GM23338 (cell line): ENCODE measurements at regions not wholly inside any gene's neighbourhood (a gene's known extent, or its start where the extent isn't known, plus 50 kb on each side); places are given as distances from the start of the nearest gene placed in this dataset.

Source experiments
- ATAC-seq: fragments of 200-7000 bp; cut with Tn5 transposase; 3 replicates; pipeline ENCODE4 v1.9.1; 2020
- DNase-seq: peaks from one replicate; pipeline ENCODE4 v3.0.0-alpha.2; 2015; ENCODE audit warnings: low spot score
- H2AFZ ChIP-seq: fragments of 200-600 bp; sonication (generic); 2 replicates; pipeline ENCODE4 v1.8.0; 2016; ENCODE audit warnings: antibody characterized with exemption, mild to moderate bottlenecking, moderate library complexity
- H3F3A ChIP-seq: fragments of 200-600 bp; sonication (generic); replicated peaks from 2 replicates; pipeline ENCODE4 v1.8.0; 2017; ENCODE audit warnings: antibody characterized with exemption, mixed run types, low read depth
- H3K27ac ChIP-seq: fragments of 200-600 bp; sonication (generic); 2 replicates; pipeline ENCODE4 v1.6.1; 2016; ENCODE audit warnings: low read depth
- H3K27me3 ChIP-seq: fragments of 200-600 bp; sonication (generic); 2 replicates; pipeline ENCODE4 v1.8.0; 2016; ENCODE audit warnings: mild to moderate bottlenecking, mixed run types, moderate library complexity; ENCODE audit not compliant: insufficient read depth
- H3K36me3 ChIP-seq: fragments of 200-600 bp; sonication (generic); 2 replicates; pipeline ENCODE4 v1.8.0; 2016; ENCODE audit warnings: mild to moderate bottlenecking; ENCODE audit not compliant: insufficient read depth
- H3K4me1 ChIP-seq: fragments of 200-600 bp; sonication (generic); 2 replicates; pipeline ENCODE4 v1.8.0; 2016; ENCODE audit warnings: mild to moderate bottlenecking, moderate library complexity; ENCODE audit not compliant: insufficient read depth
- H3K4me2 ChIP-seq: fragments of 200-600 bp; sonication (generic); 2 replicates; pipeline ENCODE4 v1.7.1; 2017; ENCODE audit warnings: mixed run types
- H3K4me3 ChIP-seq: fragments of 200-600 bp; sonication (generic); 2 replicates; pipeline ENCODE4 v1.6.1; 2016; ENCODE audit warnings: mixed run types
- H3K79me2 ChIP-seq: fragments of 200-600 bp; sonication (generic); replicated peaks from 2 replicates; pipeline ENCODE4 v1.8.0; 2017; ENCODE audit warnings: mild to moderate bottlenecking; ENCODE audit not compliant: insufficient read depth
- H3K9me2 ChIP-seq: fragments of 200-600 bp; sonication (generic); 2 replicates; pipeline ENCODE4 v1.8.0; 2017; ENCODE audit not compliant: insufficient read depth
- H4K20me1 ChIP-seq: fragments of 200-600 bp; sonication (generic); replicated peaks from 2 replicates; pipeline ENCODE4 v1.8.0; 2017; ENCODE audit warnings: mild to moderate bottlenecking; ENCODE audit not compliant: insufficient read depth
- H3K27ac Mint-ChIP-seq: 2 replicates; pipeline ENCODE4 v1.8.0; 2020; ENCODE audit warnings: inconsistent platforms, mild to moderate bottlenecking, moderate library complexity, mixed read lengths
- H3K27me3 Mint-ChIP-seq: 3 replicates; pipeline ENCODE4 v1.8.0; 2022; ENCODE audit warnings: low read depth, mild to moderate bottlenecking, moderate library complexity, mixed read lengths, inconsistent platforms; ENCODE audit not compliant: insufficient read depth, poor library complexity
- H3K36me3 Mint-ChIP-seq: 3 replicates; pipeline ENCODE4 v1.8.0; 2021; ENCODE audit warnings: low read depth, mild to moderate bottlenecking, inconsistent platforms, moderate library complexity, mixed read lengths
- H3K4me1 Mint-ChIP-seq: 3 replicates; pipeline ENCODE4 v1.8.0; 2020; ENCODE audit warnings: mild to moderate bottlenecking, inconsistent platforms, mixed read lengths
- H3K4me3 Mint-ChIP-seq: 3 replicates; pipeline ENCODE4 v1.8.0; 2021; ENCODE audit warnings: moderate library complexity, mild to moderate bottlenecking, inconsistent platforms, mixed read lengths
- H3K9me3 Mint-ChIP-seq: 3 replicates; pipeline ENCODE4 v1.8.0; 2020; ENCODE audit warnings: moderate library complexity, mild to moderate bottlenecking, inconsistent platforms, mixed read lengths
- CREB1 ChIP-seq: fragments of 250-450 bp; sonication (Bioruptor Pico); IDR thresholded peaks from 2 replicates; pipeline ENCODE4 v1.5.0; 2020; ENCODE audit warnings: low read depth, mild to moderate bottlenecking, moderate library complexity
- ETS1 ChIP-seq: IDR thresholded peaks from 2 replicates; pipeline ENCODE4 v1.6.1; 2016; ENCODE audit warnings: antibody characterized with exemption
- EZH2 ChIP-seq: fragments of 200-600 bp; sonication (generic); IDR thresholded peaks from one replicate; pipeline ENCODE4 v1.8.0; 2017; ENCODE audit warnings: antibody characterized with exemption, mild to moderate bottlenecking, low read depth; ENCODE audit not compliant: unreplicated experiment
- EZH2phosphoT487 ChIP-seq: fragments of 200-600 bp; sonication (generic); IDR thresholded peaks from one replicate; pipeline ENCODE4 v1.8.1; 2018; ENCODE audit warnings: antibody characterized with exemption; ENCODE audit not compliant: unreplicated experiment
- JUNB ChIP-seq: IDR thresholded peaks from one replicate; pipeline ENCODE4 v1.6.1; 2016; ENCODE audit warnings: antibody characterized with exemption; ENCODE audit not compliant: unreplicated experiment
- NANOG ChIP-seq: IDR thresholded peaks from 2 replicates; pipeline ENCODE4 v1.6.1; 2016; ENCODE audit warnings: antibody characterized with exemption, borderline replicate concordance
- POLR2AphosphoS5 ChIP-seq: IDR thresholded peaks from 2 replicates; pipeline ENCODE4 v1.6.1; 2016; ENCODE audit warnings: antibody characterized with exemption, low read depth
- REST ChIP-seq: IDR thresholded peaks from one replicate; pipeline ENCODE4 v1.6.1; 2018; ENCODE audit warnings: antibody characterized with exemption; ENCODE audit not compliant: unreplicated experiment
- STAT1 ChIP-seq: IDR thresholded peaks from one replicate; pipeline ENCODE4 v1.6.1; 2016; ENCODE audit warnings: antibody characterized with exemption; ENCODE audit not compliant: unreplicated experiment
- ZNF114 ChIP-seq: fragments of 250-450 bp; sonication (Bioruptor Pico); IDR thresholded peaks from 2 replicates; pipeline ENCODE4 v1.5.0; 2020; ENCODE audit warnings: mild to moderate bottlenecking, moderate library complexity
- ZNF331 ChIP-seq: fragments of 250-450 bp; sonication (Bioruptor Pico); IDR thresholded peaks from 2 replicates; pipeline ENCODE4 v1.5.0; 2020; ENCODE audit warnings: low read depth, mild to moderate bottlenecking, moderate library complexity
- ZNF462 ChIP-seq: fragments of 250-450 bp; sonication (Bioruptor Pico); IDR thresholded peaks from 2 replicates; pipeline ENCODE4 v1.5.0; 2020; ENCODE audit warnings: mild to moderate bottlenecking, moderate library complexity
- TF ChIP-seq, protein P1 (sequence below), 2 experiments: fragments of 200-600 bp in 1 of 2; sonication (generic) in 1 of 2; conservative IDR thresholded peaks; 2 replicates each; pipeline versions ENCODE4 v1.5.1 to v1.6.1; 2016 to 2017; ENCODE audit warnings: antibody characterized with exemption in 2 of 2, low read depth in 2 of 2, mild to moderate bottlenecking in 2 of 2, moderate library complexity in 1 of 2

GRCh38 chr2:106277426-106277825 lies 83.3 kb upstream of the UXS1 start:
- ATAC-seq (no peak), DNase-seq (no peak)
- peaks cover 12% of the 10 kb centered on the region; the same call in 2 of the 3 replicates for H3K36me3 Mint-ChIP-seq
- peaks cover 2% of the 10 kb centered on the region for H3K27me3 Mint-ChIP-seq
- Histone ChIP-seq H3K4me1 (no peaks in the 10 kb centered on the region), H3K27me3 (no peaks in the 10 kb centered on the region), H3K36me3 (no peaks in the 10 kb centered on the region), H3F3A (no peaks in the 10 kb centered on the region), H4K20me1 (no peaks in the 10 kb centered on the region), H3K4me3 (no peak overlapping the region), H3K4me2 (no peak overlapping the region), H2AFZ (no peak overlapping the region), H3K27ac (no peak overlapping the region), H3K79me2 (no peaks in the 10 kb centered on the region), H3K9me2 (no peaks in the 10 kb centered on the region)
- peaks cover 10% of the 10 kb centered on the region for H3K9me3 Mint-ChIP-seq
- no peak for TF ChIP-seq STAT1
- no peak for TF ChIP-seq CREB1 (CRISPR knock-in tag)
- TF ChIP-seq POLR2AphosphoS5 = no peak
- TF ChIP-seq JUNB = no peak
- no peak for TF ChIP-seq REST
- no peak for TF ChIP-seq ZNF114 (CRISPR knock-in tag)
- TF ChIP-seq EZH2 = no peak
- TF ChIP-seq ETS1 = no peak
- TF ChIP-seq, protein P1, sequence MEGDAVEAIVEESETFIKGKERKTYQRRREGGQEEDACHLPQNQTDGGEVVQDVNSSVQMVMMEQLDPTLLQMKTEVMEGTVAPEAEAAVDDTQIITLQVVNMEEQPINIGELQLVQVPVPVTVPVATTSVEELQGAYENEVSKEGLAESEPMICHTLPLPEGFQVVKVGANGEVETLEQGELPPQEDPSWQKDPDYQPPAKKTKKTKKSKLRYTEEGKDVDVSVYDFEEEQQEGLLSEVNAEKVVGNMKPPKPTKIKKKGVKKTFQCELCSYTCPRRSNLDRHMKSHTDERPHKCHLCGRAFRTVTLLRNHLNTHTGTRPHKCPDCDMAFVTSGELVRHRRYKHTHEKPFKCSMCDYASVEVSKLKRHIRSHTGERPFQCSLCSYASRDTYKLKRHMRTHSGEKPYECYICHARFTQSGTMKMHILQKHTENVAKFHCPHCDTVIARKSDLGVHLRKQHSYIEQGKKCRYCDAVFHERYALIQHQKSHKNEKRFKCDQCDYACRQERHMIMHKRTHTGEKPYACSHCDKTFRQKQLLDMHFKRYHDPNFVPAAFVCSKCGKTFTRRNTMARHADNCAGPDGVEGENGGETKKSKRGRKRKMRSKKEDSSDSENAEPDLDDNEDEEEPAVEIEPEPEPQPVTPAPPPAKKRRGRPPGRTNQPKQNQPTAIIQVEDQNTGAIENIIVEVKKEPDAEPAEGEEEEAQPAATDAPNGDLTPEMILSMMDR (conservative IDR thresholded peaks at IDR 0.05; ENCODE audit: low read depth in 2 of 2) = no peak
- no peak for TF ChIP-seq ZNF331 (CRISPR knock-in tag)
- no peak for TF ChIP-seq NANOG
- no peak for TF ChIP-seq ZNF462 (CRISPR knock-in tag)
- no peak for TF ChIP-seq EZH2phosphoT487
- no peak overlapping the region for H3K4me3 Mint-ChIP-seq
- peaks cover 4% of the 10 kb centered on the region; the same call in 2 of the 3 replicates for H3K4me1 Mint-ChIP-seq
- no peak overlapping the region for H3K27ac Mint-ChIP-seq
